ENCODE measurements at regions not wholly inside any gene's neighbourhood (a gene's known extent, or its start where the extent isn't known, plus 50 kb on each side); places are given as distances from the start of the nearest gene placed in this dataset.
A peak's percentile ranks its signal among the peaks of the same experiment; 100 is the strongest.
"Not testable (repeated sequence)": the region's sequence is repeated elsewhere in the genome, so short reads cannot be mapped to it uniquely, and the experiment has no call there.

DNA sequence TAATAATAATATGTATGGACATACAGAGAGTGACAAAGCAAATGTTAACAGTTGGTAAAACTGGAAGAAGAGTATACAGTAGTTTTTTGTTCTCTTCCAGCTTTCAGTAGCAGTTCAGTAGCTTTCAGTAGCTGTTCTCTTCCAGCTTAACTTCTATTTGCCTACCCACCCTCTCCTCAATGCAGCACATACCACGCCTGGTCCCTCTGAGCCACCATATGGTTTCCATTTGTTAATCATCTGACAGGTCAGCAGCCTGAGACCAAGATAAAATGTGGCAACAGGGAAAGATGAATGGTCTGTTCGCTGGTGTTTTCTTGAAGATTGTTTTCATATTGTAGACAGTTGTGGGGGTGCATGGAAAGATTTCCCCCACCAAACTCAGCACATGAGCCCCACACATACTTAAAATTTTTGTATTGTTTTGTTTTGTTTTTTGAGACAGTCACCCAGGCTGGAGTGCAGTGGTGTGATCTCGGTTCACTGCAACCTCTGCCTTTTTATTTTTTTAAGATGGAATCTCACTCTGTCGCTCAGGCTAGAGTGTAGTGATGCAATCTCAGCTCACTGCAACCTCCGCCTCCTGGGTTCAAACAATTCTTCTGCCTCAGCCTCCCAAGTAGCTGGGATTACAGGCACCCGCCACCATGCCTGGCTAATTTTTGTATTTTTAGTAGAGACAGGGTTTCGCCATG, 56.8 kb downstream of the ATP6V0E2 start:
- not testable (repeated sequence) for DNase-seq

DNA sequence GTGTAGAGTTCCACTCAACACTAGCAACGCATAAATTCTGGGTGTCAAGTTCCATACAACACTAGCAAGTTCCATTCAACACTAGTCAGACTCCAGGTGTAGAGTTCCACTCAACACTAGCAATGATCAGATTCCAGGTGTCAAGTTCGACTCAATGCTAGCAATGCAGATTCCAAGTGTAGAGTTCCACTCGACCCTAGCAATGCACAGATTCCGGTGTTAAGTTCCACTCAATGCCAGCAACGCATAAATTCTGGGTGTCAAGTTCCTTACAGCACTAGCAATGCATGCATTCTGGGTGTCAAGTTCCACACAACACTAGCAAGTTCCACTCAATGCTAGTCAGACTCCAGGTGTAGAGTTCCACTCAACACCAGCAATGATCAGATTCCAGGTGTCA, 60.0 kb downstream of the ATP6V0E2 start:
- not testable (repeated sequence) for DNase-seq

DNA sequence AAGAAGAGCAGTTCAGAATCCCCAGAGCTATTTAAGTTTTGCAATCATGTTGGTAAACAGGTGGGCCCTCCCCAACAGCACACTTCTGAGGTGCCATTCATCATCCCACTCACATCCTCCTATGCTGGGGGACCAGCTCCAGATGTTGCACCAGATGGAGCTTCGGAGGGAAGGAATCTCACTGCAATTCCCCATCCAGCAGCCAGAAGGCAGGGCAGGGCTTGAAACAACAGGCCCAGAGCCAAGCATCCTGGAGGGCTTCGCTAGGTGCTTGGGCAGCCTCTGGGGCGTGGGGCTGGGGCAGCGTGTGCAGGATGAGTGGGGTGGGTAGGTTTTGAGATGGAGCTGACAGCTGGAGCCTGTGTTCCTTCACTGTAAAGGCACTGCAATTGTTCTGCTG, 73.6 kb downstream of the ATP6V0E2 start:
- DNase-seq: not testable (repeated sequence)

DNA sequence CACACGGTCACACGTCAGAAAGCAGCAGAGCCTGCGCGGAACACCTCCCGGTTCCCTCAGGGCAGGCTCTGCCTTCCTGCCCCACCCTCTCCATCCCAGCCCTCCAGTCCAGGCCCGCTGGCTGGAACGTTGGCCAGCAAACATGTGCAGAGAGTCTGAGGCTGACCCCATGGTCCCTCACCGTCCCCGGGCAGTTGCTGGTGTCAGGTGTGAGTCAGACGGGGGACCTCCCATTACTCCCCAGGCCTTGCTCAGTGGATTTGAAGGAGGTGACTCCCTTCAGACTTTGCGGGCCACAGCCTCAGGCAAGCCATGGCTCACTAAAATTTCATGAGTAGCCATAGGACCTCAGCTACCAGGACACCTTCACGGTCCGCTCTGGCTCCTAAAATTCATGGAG, 74.7 kb downstream of the ATP6V0E2 start:
- DNase-seq: not testable (repeated sequence)

DNA sequence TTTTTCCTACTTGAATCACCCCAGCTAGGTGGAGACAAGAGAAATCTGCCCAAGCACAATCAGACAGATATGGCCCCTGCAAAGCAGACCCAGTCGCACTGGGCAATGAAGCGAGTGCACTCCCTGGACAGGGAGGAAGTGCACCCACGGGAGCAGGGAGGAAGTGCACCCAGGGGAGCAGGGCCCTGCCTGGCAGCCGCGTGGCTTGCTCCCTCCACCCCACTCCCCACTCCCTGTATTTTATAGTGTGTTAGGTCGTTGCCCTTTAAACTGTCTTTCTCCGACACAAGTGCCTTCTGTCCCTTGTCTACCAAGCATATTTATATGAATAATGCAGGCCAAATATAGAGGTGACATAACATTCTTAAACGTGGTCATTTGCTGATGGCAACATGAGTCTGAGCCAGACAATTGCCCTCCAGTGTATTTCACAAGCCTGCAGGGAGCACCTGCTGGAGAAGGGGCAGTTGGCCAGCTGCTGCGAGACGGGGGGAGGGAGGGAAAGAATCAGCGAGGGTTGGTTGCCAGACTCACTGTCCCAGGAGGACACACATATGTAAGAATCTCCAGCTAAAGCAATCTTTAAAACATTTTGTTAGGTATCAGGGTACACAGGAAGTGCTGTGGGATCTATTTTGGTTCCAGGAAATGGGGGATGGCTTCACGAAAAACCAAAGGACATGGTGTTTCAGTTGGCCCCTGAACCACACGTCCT, 76.3 kb downstream of the ATP6V0E2 start:
- DNase-seq: not testable (repeated sequence)

DNA sequence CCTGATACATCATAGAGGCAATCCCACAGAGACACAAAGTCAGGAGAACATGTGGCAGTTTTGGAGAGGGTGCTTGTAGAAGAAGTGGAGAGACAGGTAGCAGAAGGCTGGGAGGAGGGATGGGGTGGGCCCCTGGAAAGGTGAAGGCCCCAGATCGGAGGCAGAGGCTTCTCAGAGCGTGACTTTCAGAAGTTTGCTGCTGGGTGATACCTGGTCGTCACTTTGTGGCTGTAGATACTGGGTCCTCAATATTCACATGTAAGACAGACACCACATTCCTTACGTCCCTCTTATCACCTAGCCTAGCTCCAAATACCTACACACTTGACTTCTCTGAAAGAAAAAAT, 76.8 kb downstream of the ATP6V0E2 start:
- not testable (repeated sequence) for DNase-seq

DNA sequence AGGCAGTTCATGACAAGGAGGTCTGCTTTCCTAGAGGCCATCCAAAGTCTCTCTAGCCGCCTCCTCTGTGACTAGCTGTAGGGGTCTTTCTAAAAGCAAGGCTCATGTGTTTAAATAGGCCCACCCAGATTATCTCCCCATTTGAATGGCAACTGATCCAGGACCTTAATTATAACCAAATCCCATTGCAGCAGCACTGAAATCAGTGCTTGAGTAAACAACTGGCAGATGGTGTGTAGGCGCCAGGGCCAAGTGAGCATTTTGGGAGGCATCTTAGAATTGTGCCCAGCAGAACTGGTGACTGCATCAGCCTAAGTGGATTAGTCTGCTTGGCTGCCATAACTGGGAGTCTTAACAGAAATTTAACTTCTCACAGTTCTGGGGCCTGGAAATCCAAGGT, 77.8 kb downstream of the ATP6V0E2 start:
- peak; percentile 62 for DNase-seq

DNA sequence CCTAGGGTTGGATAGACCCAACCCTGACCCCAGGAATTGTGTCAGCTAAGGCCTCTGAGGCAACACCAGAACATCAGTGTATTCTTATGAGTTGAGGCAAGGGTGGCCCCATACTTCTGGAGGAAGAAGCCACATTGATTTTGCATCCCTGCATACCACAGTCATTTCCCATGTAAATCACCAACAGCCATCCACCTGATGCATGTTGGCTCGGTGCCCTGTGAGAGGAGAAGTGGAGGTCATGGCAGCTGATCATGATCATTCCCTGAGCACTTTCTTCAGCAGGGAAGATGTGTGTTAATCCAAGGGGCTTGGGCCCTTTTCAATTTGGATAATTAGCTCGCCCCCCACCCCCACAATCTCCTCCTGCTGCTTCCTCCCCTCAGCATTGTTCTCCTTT, 85.1 kb downstream of the ATP6V0E2 start:
- DNase-seq: not testable (repeated sequence)

DNA sequence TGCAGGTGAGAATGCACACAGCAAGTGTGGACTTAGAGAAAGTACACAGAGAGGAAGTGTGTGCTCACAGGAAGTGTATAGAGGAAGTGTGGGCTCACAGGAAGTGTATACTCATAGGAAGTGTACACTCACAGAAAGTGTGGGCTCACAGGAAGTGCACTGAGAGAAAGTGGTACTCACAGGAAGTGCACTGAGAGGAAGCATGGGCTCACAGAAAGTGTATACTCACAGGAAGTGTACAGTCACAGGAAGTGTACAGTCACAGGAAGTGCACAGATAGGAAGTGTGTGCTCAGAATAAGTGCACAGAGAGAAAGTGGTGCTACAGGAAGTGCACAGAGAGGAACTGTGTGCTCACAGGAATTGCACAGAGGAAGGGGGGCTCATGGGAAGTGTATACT, 87.1 kb downstream of the ATP6V0E2 start:
- DNase-seq: not testable (repeated sequence)

DNA sequence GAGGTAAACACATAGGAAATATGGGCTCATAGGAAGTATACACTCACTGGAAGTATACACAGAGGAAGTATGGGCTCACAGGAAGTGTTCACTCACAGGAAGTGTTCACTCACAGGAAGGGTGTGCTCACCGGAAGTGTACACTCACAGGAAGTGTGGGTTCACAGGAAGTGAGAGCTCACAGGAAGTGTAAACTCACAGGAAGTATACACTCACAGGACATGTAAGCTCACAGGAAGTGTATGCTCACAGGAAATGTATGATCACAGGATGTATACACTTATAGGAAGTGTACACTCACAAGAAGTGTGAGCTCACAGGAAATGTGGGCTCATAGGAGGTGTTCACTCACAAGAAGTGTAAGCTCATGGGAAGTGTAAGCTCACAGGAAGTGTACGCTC, 88.1 kb downstream of the ATP6V0E2 start:
- not testable (repeated sequence) for DNase-seq

DNA sequence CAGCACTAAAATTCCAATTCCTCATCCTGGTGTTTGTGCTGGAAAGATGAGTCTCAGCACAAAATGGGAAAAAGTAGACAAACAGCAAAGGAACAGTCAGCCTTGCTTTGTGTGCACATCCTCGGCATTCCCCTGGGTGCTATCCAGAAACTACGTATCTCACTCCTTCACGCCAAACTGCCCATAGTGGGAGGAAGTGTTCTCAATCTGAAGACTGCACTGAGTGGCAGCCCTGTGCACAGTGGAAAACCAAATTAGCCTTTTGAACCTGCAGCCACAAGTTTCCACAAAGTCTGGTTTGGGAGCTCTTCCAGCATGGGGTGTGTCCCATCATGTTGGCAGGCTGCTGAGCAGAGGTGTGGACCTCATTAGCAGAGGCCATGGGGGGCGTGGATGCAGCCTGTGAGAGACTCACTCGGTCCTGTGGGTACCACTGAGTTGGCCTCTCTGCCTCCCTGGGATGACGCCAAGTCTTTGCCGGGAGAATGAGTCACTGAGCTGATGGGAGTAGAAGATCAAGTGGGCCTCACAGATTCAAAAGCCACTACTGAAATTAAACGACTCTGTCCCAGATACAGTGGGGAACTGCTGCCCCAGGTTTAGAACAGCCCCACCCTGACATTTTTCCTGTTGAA, 89.0 kb downstream of the ATP6V0E2 start:
- DNase-seq: not testable (repeated sequence)

DNA sequence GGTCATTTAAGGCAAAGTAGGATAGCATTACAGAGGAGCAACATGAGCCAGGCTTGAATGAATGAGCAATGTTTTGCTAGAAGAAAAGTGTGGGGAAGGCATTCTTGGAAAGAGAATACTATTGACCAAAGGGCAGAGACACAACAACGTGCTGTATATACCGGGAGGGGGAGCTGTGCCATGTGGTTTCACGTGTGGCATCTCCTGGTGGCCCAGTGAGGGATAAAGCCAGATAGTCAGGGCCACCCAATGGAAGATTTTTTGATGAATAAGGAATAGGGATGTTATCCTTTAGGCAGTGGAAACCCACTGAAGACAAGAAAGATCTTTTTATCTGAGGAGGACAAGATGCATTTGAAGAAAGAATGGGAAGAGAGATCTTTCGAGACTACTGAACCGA, 90.2 kb downstream of the ATP6V0E2 start:
- not testable (repeated sequence) for DNase-seq

DNA sequence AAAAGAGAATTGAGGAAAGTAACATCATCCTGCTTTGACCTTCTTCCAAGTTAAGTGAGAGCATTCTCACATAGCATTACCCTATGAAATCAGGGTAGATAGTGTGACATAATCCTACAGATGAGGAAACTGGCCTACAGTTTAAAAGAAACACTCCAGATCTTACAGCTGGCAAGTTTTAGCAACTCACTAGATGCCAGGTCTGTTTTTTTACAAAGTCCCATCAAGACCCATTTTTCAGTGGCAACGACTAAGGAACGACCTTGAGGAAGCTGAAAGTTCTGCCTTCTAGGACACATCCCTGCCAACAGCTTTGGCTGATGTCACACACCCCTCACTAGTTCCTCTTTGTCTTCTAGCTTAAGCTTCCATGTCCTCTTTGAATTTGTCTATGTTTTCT, 92.7 kb downstream of the ATP6V0E2 start:
- not testable (repeated sequence) for DNase-seq

DNA sequence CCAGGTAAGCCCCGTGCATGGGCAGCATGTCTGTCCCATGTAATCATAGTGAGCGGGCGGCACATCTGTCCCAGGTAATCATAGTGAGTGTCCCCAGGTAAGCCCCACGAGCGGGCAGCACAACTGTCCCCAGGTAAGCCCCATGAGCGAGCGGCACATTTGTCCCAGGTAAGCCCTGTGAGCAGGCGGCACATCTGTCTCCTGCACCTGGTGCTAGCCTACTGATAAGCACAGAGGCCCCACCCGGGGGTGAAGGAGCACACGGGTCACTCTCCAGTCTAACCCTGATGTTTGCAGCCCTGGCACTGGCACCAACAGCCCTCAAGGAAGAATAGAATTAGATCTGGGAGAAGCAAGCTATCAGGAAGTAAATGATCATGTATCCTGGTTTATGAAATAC, 99.2 kb downstream of the ATP6V0E2 start:
- not testable (repeated sequence) for DNase-seq

DNA sequence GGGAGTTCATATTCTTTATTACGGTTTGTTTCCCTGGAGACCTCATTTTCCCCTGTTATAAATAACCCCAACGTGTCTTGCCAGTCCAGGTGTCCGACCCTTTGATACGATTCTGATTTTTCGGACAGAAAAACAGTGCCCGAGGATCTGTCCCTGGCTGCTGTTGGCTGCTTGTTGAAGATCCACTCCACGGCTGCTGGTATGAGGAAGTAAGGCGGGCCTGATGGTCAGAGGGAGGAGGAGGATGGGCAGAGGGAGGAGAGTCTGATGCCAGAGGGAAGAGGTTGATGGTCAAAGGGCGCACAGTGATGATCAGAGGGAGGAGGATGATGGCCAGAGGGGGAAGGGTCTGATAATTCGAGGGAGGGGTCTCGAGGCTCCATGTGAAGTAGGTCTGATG, 99.9 kb downstream of the ATP6V0E2 start:
- not testable (repeated sequence) for DNase-seq

DNA sequence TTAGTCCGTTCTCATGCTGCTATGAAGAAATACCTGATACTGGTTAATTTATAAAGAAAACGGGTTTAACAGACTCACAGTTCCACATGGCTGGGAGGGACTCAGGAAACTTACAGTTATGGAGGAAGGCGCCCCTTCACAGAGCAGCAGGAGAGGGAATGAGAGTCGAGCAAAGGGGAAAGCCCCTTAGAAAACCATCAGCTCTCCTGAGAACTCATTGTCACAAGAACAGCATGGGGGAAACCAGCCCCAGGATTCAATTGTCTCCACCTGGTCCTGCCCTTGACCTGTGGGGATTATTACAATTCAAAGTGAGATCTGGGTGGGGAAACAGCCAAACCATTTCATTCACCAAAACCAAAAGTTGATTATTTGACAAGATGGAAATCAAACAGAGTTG, 101.8 kb downstream of the ATP6V0E2 start:
- DNase-seq: not testable (repeated sequence)

DNA sequence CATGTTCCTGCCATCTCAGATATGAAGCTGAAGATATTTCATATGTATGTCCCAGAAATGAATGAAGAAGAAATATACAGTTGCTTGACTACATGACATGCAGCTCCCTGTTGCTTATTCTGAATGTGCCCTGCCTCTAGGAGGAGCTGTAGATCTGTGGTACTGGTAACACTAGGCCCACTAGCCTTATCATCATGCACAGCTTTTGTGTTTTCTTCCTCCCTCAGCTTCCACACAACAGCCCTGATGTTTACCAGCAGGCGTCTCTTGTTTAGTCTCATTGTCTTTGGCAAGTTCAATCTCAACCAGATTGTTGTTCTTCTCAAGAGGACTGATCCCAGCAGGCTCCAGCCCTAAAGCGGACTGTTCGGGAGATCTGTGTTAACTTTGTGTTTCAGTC, 104.8 kb downstream of the ATP6V0E2 start:
- DNase-seq: not testable (repeated sequence)

DNA sequence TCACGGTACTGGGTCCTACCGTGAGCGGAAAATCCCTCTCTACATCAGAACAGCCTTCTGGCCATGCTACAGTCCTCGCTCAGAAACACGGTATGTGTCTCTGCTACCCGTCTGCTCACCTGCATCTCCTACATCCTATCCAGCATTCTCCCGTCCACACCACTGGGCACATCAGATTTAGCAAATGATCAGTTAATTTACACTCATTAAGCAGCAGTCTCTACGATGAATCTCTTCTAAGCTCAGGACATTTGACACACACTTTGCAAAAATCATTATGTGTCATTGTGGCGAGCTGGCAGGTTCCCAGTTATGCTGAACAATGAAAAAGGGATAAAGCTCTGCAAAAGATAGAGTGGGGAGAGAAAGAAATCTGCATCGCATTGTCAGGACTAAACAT, 105.2 kb downstream of the ATP6V0E2 start:
- DNase-seq: not testable (repeated sequence)

DNA sequence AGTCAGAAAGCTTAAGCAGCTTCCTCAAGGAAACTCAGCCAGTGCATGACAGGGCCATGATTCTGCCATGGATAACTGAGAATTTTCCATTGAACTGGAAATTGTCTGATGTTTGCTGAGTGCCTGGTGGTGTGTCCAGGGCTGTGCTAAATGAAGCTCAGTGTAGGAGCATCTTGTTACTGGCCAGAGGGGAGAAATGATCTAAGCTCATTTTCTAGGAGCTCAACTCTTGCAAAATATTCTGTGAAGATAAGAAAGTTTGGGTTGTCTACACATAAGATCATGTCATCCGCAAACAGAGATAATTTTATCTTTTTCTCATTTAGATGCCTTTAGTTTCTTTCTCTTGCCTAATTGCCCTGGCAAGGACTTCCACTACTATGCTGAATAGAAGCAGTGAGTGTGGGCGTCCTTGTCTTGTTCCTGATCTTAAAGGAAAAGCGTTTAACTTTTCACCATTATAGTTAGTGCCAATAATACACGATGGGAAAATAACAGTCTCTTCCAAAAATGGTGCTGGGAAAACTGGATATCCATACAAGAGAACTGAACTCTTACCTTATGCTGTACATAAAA, 108.9 kb downstream of the ATP6V0E2 start:
- not testable (repeated sequence) for DNase-seq

DNA sequence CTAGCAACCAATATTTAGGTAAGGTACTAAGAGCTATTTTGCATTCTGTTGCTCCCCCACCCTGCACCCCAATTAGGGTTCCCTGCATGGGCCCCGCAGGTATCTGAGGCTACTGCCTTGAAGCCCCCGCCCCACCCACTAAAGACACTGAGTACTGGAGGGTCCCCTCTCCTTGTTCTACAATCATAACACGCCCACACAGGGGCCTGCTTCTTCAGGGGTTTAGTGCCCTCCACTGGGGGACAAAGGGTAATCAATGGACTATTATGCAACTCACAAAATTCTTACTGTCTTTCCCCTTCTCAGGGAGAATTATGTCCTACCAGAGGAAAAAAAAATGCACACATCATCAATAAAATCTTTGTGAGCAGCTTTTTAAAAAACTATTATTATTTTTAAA, 113.1 kb downstream of the ATP6V0E2 start:
- not testable (repeated sequence) for DNase-seq

DNA sequence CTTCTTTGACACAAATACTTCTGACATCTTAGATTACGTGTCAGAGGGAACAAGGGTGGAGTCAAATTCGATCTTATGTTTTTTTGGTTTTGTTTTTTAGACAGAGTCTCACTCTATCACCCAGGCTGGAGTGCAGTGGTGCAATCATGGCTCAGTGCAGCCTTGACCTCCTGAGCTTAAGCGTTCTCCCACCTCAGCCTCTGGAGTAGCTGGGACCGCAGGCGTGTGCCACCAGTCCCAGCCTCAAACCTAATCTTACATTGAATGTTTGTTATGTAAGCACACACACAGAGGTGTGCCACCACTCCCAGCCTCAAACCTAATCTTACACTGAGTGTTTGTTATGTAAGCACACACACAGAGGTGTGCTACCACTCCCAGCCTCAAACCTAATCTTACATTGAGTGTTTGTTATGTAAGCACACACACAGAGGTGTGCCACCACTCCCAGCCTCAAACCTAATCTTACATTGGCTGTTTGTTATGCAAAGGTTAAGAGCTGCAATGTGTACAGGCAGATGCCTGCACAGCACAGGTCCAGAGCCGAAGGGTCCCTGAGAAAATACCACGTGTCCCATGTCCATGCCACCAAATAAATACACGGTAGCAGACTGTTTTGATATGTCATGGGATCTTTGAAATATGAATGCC, 118.0 kb downstream of the ATP6V0E2 start:
- not testable (repeated sequence) for DNase-seq

DNA sequence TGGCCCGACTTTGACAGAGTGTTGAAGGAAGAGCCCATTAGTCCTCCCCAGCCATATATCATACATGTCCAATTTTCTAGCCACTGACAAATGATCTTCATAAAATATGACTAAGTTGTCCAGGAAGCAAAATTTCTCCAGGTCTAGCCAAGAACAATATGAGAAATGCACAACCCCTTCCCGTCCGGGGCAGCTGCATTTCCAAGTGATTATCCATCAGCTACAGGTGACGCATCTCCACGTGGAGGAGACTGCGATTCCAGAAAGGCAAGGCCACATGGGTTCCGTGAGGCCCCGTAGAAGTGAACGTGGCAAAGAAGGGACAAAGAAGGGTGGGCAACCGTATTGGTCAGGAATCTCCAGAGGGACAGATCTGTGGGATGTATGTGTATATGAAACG, 118.6 kb downstream of the ATP6V0E2 start:
- not testable (repeated sequence) for DNase-seq
